Neutrophil (primary cell): ENCODE measurements at regions not wholly inside any gene's neighbourhood (a gene's known extent, or its start where the extent isn't known, plus 50 kb on each side); places are given as distances from the start of the nearest gene placed in this dataset.

Experiments used
- H3K27ac ChIP-seq: fragments of 200-600 bp; sonication (generic); 2 replicates; pipeline ENCODE4 v1.5.1; 2016; ENCODE audit warnings: mild to moderate bottlenecking, moderate library complexity
- H3K27me3 ChIP-seq: fragments of 200-600 bp; sonication (generic); 2 replicates; pipeline ENCODE4 v1.6.0; 2016; ENCODE audit warnings: mild to moderate bottlenecking
- H3K36me3 ChIP-seq: fragments of 200-600 bp; sonication (generic); 2 replicates; pipeline ENCODE4 v1.5.1; 2017
- H3K4me1 ChIP-seq, 2 experiments: fragments of 200-600 bp in 1 of 2; sonication (generic) in 1 of 2; 1 replicate in 1 of 2; 2 replicates in 1 of 2; pipeline versions ENCODE4 v1.5.1 to v1.6.1; 2013 to 2016; ENCODE audit warnings: low read depth in 1 of 2, low read length in 1 of 2, mild to moderate bottlenecking in 1 of 2, moderate library complexity in 1 of 2; ENCODE audit not compliant: control insufficient read depth in 1 of 2, insufficient read depth in 1 of 2
- H3K4me3 ChIP-seq, 2 experiments: fragments of 200-600 bp in 1 of 2; sonication (generic) in 1 of 2; 1 replicate in 1 of 2; 2 replicates in 1 of 2; pipeline ENCODE4 v1.5.1; 2013 to 2016; ENCODE audit warnings: low read depth in 1 of 2, low read length in 1 of 2, mild to moderate bottlenecking in 1 of 2, moderate library complexity in 1 of 2
- H3K9me3 ChIP-seq: fragments of 200-600 bp; sonication (generic); 2 replicates; pipeline ENCODE4 v1.5.1; 2016
- TF ChIP-seq, protein P1 (sequence below): fragments of 200-600 bp; sonication (generic); IDR thresholded peaks from 2 replicates; pipeline ENCODE4 v1.5.1; 2016; ENCODE audit warnings: antibody characterized with exemption

DNA sequence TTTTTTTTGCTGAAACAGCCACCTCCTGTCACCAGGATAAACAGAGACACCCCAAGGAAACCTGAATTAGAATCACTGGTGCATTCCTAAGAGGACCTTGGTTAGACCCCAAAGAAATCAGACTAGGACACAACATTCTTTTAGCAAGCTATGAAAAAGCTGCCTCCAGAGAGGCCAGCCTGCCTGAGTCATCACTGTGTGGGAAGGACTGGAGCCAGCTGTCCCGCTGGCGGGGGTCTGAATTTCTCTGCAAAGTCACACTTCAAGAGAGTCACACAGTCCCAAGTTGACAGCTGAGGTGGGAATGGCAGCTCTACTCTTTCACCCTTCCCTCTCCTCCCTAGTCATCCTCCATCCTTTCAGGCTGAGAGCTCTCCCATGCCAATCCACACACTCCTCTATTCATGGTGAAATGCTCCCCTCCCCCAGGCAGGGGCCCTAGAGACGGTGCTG, 405.0 kb upstream of the POU3F1 start:
- TF ChIP-seq, protein P1, sequence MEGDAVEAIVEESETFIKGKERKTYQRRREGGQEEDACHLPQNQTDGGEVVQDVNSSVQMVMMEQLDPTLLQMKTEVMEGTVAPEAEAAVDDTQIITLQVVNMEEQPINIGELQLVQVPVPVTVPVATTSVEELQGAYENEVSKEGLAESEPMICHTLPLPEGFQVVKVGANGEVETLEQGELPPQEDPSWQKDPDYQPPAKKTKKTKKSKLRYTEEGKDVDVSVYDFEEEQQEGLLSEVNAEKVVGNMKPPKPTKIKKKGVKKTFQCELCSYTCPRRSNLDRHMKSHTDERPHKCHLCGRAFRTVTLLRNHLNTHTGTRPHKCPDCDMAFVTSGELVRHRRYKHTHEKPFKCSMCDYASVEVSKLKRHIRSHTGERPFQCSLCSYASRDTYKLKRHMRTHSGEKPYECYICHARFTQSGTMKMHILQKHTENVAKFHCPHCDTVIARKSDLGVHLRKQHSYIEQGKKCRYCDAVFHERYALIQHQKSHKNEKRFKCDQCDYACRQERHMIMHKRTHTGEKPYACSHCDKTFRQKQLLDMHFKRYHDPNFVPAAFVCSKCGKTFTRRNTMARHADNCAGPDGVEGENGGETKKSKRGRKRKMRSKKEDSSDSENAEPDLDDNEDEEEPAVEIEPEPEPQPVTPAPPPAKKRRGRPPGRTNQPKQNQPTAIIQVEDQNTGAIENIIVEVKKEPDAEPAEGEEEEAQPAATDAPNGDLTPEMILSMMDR, result no peak
- Histone ChIP-seq H3K9me3 (no peaks in the 10 kb centered on the region), H3K4me1 (no peaks in the 10 kb centered on the region), H3K27me3 (no peaks in the 10 kb centered on the region), H3K27ac (no peak overlapping the region), H3K36me3 (peaks cover 9% of the 10 kb centered on the region), H3K4me3 (no peak overlapping the region)

DNA sequence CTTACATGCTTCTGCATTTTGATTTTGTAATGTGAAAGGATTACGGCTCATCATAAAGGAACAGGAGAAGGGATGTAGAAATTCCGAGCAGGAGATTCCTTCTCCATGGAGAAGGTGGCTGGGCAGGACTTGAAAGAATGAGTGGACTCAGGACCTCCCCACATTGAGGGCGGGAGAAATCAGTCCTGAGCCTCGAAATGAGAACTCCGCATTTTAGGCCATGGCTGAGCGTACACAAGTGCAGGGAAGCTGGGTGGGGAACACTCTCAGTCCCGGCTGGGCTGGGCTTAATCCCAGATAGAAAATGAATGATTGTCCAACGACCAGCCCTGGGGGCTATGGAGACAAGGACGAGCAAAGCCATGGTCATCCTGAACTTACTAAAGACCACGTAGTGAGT, 402.3 kb upstream of the POU3F1 start:
- Histone ChIP-seq H3K36me3 (no peaks in the 10 kb centered on the region), H3K4me1 (no peaks in the 10 kb centered on the region), H3K9me3 (no peaks in the 10 kb centered on the region), H3K27me3 (no peaks in the 10 kb centered on the region), H3K4me3 (no peak overlapping the region), H3K27ac (no peak overlapping the region)
- TF ChIP-seq, protein P1, result no peak

DNA sequence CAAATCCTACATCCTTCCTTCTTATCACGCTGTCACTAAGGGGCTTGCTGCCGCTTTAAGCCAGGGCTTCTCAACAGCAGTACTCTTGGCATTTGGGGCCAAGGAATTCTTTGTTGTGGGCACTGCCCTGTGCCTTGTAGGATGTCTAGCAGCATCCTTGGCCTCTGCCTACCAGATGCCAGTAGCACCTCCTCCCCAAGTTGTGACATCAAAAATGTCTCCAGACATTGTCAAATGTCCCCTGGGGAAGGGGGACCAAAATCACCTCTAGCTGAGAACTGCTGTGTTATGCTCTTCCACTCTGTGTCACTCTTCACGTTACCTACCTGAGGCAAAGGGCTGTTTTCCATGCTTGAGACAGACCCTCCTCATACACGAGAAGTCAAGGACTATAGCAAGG, 400.3 kb upstream of the POU3F1 start:
- no peaks in the 10 kb centered on the region for H3K27me3 ChIP-seq
- no peaks in the 10 kb centered on the region for H3K36me3 ChIP-seq
- no peaks in the 10 kb centered on the region for H3K4me1 ChIP-seq
- TF ChIP-seq, protein P1, result no peak
- H3K27ac ChIP-seq, result no peak overlapping the region
- H3K9me3 ChIP-seq, result no peaks in the 10 kb centered on the region
- H3K4me3 ChIP-seq, result no peak overlapping the region

DNA sequence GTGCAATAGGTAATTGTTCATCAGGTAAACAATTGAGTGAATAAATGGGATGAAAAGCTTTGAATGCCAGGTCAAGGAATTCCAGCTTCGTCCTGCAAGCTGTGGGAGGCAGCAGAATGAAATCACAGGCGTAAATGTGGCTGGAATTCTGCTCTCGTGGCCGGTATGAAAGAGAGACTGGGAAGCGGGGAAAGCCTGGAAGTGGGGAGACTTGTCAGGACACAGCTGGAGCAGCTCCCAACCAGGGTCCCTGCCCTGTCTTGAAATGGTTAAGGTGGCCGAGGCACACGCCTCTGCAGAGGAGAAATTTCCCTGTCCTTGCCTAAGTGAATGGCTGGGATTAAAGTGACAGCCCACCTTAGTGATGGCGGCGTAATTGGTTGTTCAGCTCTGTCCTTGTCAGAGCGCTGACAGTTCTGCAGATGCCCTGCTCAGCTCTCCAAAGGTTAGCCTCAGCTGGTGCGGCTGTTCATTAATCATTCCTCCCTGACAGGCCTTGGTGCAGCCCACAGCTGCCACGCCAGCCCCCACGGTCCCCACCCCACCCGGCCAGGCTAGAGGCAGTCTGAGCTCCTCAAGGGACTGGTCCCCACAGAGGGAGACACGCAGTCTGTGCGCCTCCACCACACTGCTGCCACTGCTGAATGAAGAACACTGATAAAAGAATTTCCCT, 398.3 kb upstream of the POU3F1 start:
- H3K4me1 ChIP-seq, result no peaks in the 10 kb centered on the region
- TF ChIP-seq, protein P1, result no peak
- no peak overlapping the region for H3K4me3 ChIP-seq
- H3K27ac ChIP-seq, result no peak overlapping the region
- H3K9me3 ChIP-seq, result no peaks in the 10 kb centered on the region
- H3K36me3 ChIP-seq, result no peaks in the 10 kb centered on the region
- no peaks in the 10 kb centered on the region for H3K27me3 ChIP-seq

DNA sequence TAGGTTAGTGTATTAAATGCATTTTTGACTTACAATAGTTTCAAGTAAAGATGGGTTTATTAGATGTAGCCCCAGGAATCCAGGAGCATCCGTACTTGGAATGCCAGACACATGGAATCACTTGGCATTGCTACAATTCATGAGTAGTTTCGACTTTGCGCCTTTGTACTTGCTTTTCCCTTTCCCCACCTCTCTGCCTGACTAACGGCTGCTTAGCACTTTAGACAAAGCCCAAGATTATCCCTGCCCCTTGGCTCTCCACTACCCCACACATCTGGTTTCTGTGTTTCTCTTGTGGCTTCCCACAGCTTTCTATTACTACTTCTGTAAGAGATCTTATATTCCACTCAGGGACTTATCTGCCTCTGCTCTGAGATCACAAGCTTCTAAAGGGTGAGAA, 397.7 kb upstream of the POU3F1 start:
- peaks cover 3% of the 10 kb centered on the region for H3K36me3 ChIP-seq
- H3K9me3 ChIP-seq, result no peaks in the 10 kb centered on the region
- H3K27ac ChIP-seq, result no peak overlapping the region
- no peaks in the 10 kb centered on the region for H3K4me1 ChIP-seq
- H3K27me3 ChIP-seq, result no peaks in the 10 kb centered on the region
- TF ChIP-seq, protein P1, result no peak
- no peak overlapping the region for H3K4me3 ChIP-seq

DNA sequence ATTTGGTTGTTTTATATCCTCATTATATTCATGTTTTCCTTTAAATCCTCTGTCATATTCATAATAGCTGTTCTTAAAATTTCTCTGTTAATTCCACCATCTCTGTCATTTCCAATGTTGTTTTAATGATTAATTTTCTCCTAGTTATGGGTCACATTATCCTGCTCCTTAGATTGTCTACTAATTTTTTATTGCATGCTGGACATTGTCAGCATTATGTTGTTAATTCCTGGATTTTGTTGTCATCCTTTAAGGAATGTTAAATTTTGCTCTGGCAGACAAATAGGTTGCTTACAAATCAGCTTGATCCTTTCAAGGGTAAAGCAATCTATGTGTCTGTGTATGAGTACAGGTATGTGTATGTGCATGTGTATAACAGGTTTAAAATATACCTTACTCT, 393.8 kb upstream of the POU3F1 start:
- H3K27ac ChIP-seq, result no peak overlapping the region
- H3K4me3 ChIP-seq, result no peak overlapping the region
- H3K27me3 ChIP-seq, result no peaks in the 10 kb centered on the region
- no peaks in the 10 kb centered on the region for H3K9me3 ChIP-seq
- H3K36me3 ChIP-seq, result peaks cover 9% of the 10 kb centered on the region
- TF ChIP-seq, protein P1, result no peak
- H3K4me1 ChIP-seq, result no peaks in the 10 kb centered on the region
